ENCODE measurements at regions not wholly inside any gene's neighbourhood (a gene's known extent, or its start where the extent isn't known, plus 50 kb on each side); places are given as distances from the start of the nearest gene placed in this dataset.
A peak's percentile ranks its signal among the peaks of the same experiment; 100 is the strongest.

- DNase-seq: no peak
These were observed 66.6 kb upstream of the SOX4 start for GRCh38 chr6:21526974-21527373.

- peak; percentile 1 for DNase-seq
These were observed 65.8 kb upstream of the SOX4 start for GRCh38 chr6:21527731-21528130.

GRCh38 chr6:21529431-21529830 lies 64.1 kb upstream of the SOX4 start:
- DNase-seq: no peak

- DNase-seq: no peak
These were observed 62.2 kb upstream of the SOX4 start for GRCh38 chr6:21531393-21531792.

- DNase-seq: no peak
These were observed 59.9 kb upstream of the SOX4 start for GRCh38 chr6:21533678-21534077.

GRCh38 chr6:21536280-21536766 lies 57.2 kb upstream of the SOX4 start:
- no peak for DNase-seq

- no peak for DNase-seq
These were observed 55.9 kb upstream of the SOX4 start for GRCh38 chr6:21537637-21538036.

GRCh38 chr6:21538186-21538798 lies 55.3 kb upstream of the SOX4 start:
- DNase-seq: no peak

GRCh38 chr6:21539621-21540100 lies 53.9 kb upstream of the SOX4 start:
- DNase-seq: no peak
